GM23248 (cell line): ENCODE measurements at regions not wholly inside any gene's neighbourhood (a gene's known extent, or its start where the extent isn't known, plus 50 kb on each side); places are given as distances from the start of the nearest gene placed in this dataset.
A peak's percentile ranks its signal among the peaks of the same experiment; 100 is the strongest.

Experiments
- DNase-seq: peaks from one replicate; pipeline ENCODE4 v3.0.0-alpha.2; 2015
- H2AFZ ChIP-seq: fragments of 200-600 bp; sonication (generic); 2 replicates; pipeline ENCODE4 v1.6.1; 2016; ENCODE audit warnings: antibody characterized with exemption
- H3F3A ChIP-seq: fragments of 200-600 bp; sonication (generic); 2 replicates; pipeline ENCODE4 v1.6.1; 2016; ENCODE audit warnings: mild to moderate bottlenecking, antibody characterized with exemption, mixed run types; ENCODE audit not compliant: insufficient read depth
- H3K27ac ChIP-seq: fragments of 200-600 bp; sonication (generic); 2 replicates; pipeline ENCODE4 v1.5.1; 2016; ENCODE audit warnings: mild to moderate bottlenecking
- H3K27me3 ChIP-seq: fragments of 200-600 bp; sonication (generic); replicated peaks from 2 replicates; pipeline ENCODE4 v1.6.1; 2016; ENCODE audit warnings: mild to moderate bottlenecking; ENCODE audit not compliant: insufficient read depth
- H3K36me3 ChIP-seq: fragments of 200-600 bp; sonication (generic); 2 replicates; pipeline ENCODE4 v1.6.1; 2016; ENCODE audit warnings: low read depth, mild to moderate bottlenecking
- H3K4me1 ChIP-seq: fragments of 200-600 bp; sonication (generic); 2 replicates; pipeline ENCODE4 v1.6.1; 2016; ENCODE audit warnings: mild to moderate bottlenecking; ENCODE audit not compliant: insufficient read depth
- H3K4me2 ChIP-seq: fragments of 200-600 bp; sonication (generic); one replicate; pipeline ENCODE4 v1.6.1; 2016; ENCODE audit warnings: mild to moderate bottlenecking; ENCODE audit not compliant: unreplicated experiment
- H3K4me3 ChIP-seq: fragments of 200-600 bp; sonication (generic); 2 replicates; pipeline ENCODE4 v1.5.1; 2016; ENCODE audit warnings: mild to moderate bottlenecking
- H3K79me2 ChIP-seq: fragments of 200-600 bp; sonication (generic); 2 replicates; pipeline ENCODE4 v1.6.1; 2016; ENCODE audit warnings: mild to moderate bottlenecking; ENCODE audit not compliant: insufficient read depth
- H3K9ac ChIP-seq: fragments of 200-600 bp; sonication (generic); 2 replicates; pipeline ENCODE4 v1.6.1; 2016; ENCODE audit warnings: mild to moderate bottlenecking
- H3K9me2 ChIP-seq: fragments of 200-600 bp; sonication (generic); 2 replicates; pipeline ENCODE4 v1.6.1; 2016; ENCODE audit warnings: mixed run types, mild to moderate bottlenecking, moderate library complexity; ENCODE audit not compliant: insufficient read depth
- H3K9me3 ChIP-seq: fragments of 200-600 bp; sonication (generic); one replicate; pipeline ENCODE4 v1.6.1; 2017; ENCODE audit warnings: low read depth
- H4K20me1 ChIP-seq: fragments of 200-600 bp; sonication (generic); 2 replicates; pipeline ENCODE4 v1.6.0; 2016; ENCODE audit not compliant: insufficient read depth
- EZH2 ChIP-seq: fragments of 200-600 bp; sonication (generic); IDR thresholded peaks from 2 replicates; pipeline ENCODE4 v1.6.1; 2018; ENCODE audit warnings: antibody characterized with exemption, mild to moderate bottlenecking; ENCODE audit not compliant: insufficient read depth, poor library complexity, severe bottlenecking
- EZH2phosphoT487 ChIP-seq: fragments of 200-600 bp; sonication (generic); IDR thresholded peaks from 2 replicates; pipeline ENCODE4 v1.6.1; 2018; ENCODE audit warnings: antibody characterized with exemption, moderate library complexity, mild to moderate bottlenecking, low read depth; ENCODE audit not compliant: insufficient read depth
- whole genome bisulfite sequencing, 2 experiments: methylation state at CpG; one replicate each; pipeline ENCODE4 v1.1.6; 2015 to 2017; ENCODE audit warnings: low lambda C conversion rate in 2 of 2, low coverage in 1 of 2; ENCODE audit errors: missing lambda C conversion rate in 2 of 2; 5-methylcytosine and 5-hydroxymethylcytosine counted together
- in situ Hi-C: fragments of 300-500 bp; cut with MboI; formaldehyde crosslinking; loops from 2 replicates; pipeline ENCODE4 v1.15.0; 2020

GRCh38 chr15:66932634-66933024, 132.8 kb upstream of the SMAD3 start:
- Histone ChIP-seq H4K20me1 (no peaks in the 10 kb centered on the region), H2AFZ (no peak overlapping the region)
- 88 to 94% methylated on average over 6 of the region's 6 CpGs for WGBS, 2 experiments

GRCh38 chr15:66933932-66934867, 131.2 kb upstream of the SMAD3 start:
- no peak overlapping the region for H3K27ac ChIP-seq
- no peaks in the 10 kb centered on the region for H3K9me2 ChIP-seq
- peaks cover 12% of the 10 kb centered on the region for H3F3A ChIP-seq
- peaks cover 36% of the 10 kb centered on the region for H3K4me1 ChIP-seq
- H3K27me3 ChIP-seq, result no peaks in the 10 kb centered on the region
- H4K20me1 ChIP-seq, result no peaks in the 10 kb centered on the region
- no peaks in the 10 kb centered on the region for H3K9me3 ChIP-seq
- DNase-seq, result no peak
- no peaks in the 10 kb centered on the region for H3K79me2 ChIP-seq
- H3K4me2 ChIP-seq, result no peak overlapping the region
- in situ Hi-C loops, result loop anchor here (25.0 kb wide), 1 partner anchor 503 kb away; no protein-coding TSS in a partner anchor
- H2AFZ ChIP-seq, result no peak overlapping the region
- no peak overlapping the region for H3K4me3 ChIP-seq
- 97 to 98% methylated on average over 8 of the region's 8 CpGs for WGBS, 2 experiments
- no peaks in the 10 kb centered on the region for H3K36me3 ChIP-seq
- H3K9ac ChIP-seq, result no peak overlapping the region
- TF ChIP-seq EZH2phosphoT487, result no peak

More at GRCh38 chr15:66932634-66933024, 132.8 kb upstream of the SMAD3 start:
- H3K4me3 ChIP-seq, result no peak overlapping the region
- H3K9me3 ChIP-seq, result no peaks in the 10 kb centered on the region
- H3K4me1 ChIP-seq, result peaks cover 36% of the 10 kb centered on the region
- no peak for TF ChIP-seq EZH2
- in situ Hi-C loops, result loop anchor here (25.0 kb wide), 1 partner anchor 505 kb away; no protein-coding TSS in a partner anchor
- H3K9ac ChIP-seq, result no peak overlapping the region
- H3K4me2 ChIP-seq, result peak overlapping the region; percentile 71
- H3K9me2 ChIP-seq, result no peaks in the 10 kb centered on the region
- H3K36me3 ChIP-seq, result no peaks in the 10 kb centered on the region
- H3K27me3 ChIP-seq, result no peaks in the 10 kb centered on the region
- no peak overlapping the region for H3K27ac ChIP-seq
- DNase-seq, result no peak
- H3F3A ChIP-seq, result peaks cover 12% of the 10 kb centered on the region
- H3K79me2 ChIP-seq, result no peaks in the 10 kb centered on the region

GRCh38 chr15:66934868-66935520, 130.4 kb upstream of the SMAD3 start:
- Histone ChIP-seq H3K27me3 (no peaks in the 10 kb centered on the region), H3K4me3 (no peak overlapping the region), H3K9me2 (no peaks in the 10 kb centered on the region), H3K79me2 (no peaks in the 10 kb centered on the region), H3K36me3 (no peaks in the 10 kb centered on the region), H3K4me1 (peaks cover 36% of the 10 kb centered on the region), H3K9ac (no peak overlapping the region), H2AFZ (no peak overlapping the region), H4K20me1 (no peaks in the 10 kb centered on the region), H3F3A (peaks cover 16% of the 10 kb centered on the region), H3K9me3 (no peaks in the 10 kb centered on the region), H3K27ac (no peak overlapping the region), H3K4me2 (no peak overlapping the region)
- TF ChIP-seq EZH2 (no peak), EZH2phosphoT487 (no peak)
- WGBS, 2 experiments, result 88 to 96% methylated on average over 3 of the region's 3 CpGs
- DNase-seq, result peak; percentile 36
- in situ Hi-C loops, result loop anchor here (25.0 kb wide), 1 partner anchor 502 kb away; no protein-coding TSS in a partner anchor

- Histone ChIP-seq H3K4me3 (peak overlapping the region; percentile 68), H3K27ac (no peak overlapping the region), H2AFZ (peak overlapping the region; percentile 74), H3K4me2 (peak overlapping the region; percentile 85), H4K20me1 (no peaks in the 10 kb centered on the region), H3K9me2 (no peaks in the 10 kb centered on the region), H3K36me3 (no peaks in the 10 kb centered on the region), H3K27me3 (no peaks in the 10 kb centered on the region), H3K9me3 (no peaks in the 10 kb centered on the region), H3K9ac (peak overlapping the region; percentile 61; the same call in 1 of the 2 replicates), H3K4me1 (peaks cover 35% of the 10 kb centered on the region), H3K79me2 (no peaks in the 10 kb centered on the region), H3F3A (peaks cover 23% of the 10 kb centered on the region)
- TF ChIP-seq EZH2phosphoT487 (no peak), EZH2 (no peak)
- in situ Hi-C loops, result loop anchor here (25.0 kb wide), 1 partner anchor 502 kb away; no protein-coding TSS in a partner anchor
- WGBS, 2 experiments, result 21 to 25% methylated on average over 7 of the region's 7 CpGs
- DNase-seq, result peak; percentile 50
These were observed 129.7 kb upstream of the SMAD3 start for GRCh38 chr15:66935688-66936087.
